GM18507 (cell line): ENCODE measurements at regions not wholly inside any gene's neighbourhood (a gene's known extent, or its start where the extent isn't known, plus 50 kb on each side); places are given as distances from the start of the nearest gene placed in this dataset.
"Not testable (repeated sequence)": the region's sequence is repeated elsewhere in the genome, so short reads cannot be mapped to it uniquely, and the experiment has no call there.

Experiments used
- DNase-seq: peaks from one replicate; pipeline ENCODE4 v3.0.0; 2011; ENCODE audit warnings: low read depth; ENCODE audit not compliant: insufficient read length; ENCODE audit errors: extremely low spot score
- FAIRE-seq: peaks from 2 replicates; lab custom pipeline; 2011; peaks lifted over from hg19 to GRCh38; lab: Jason Lieb, UNC

GRCh38 chr2:188023035-188023434 lies 268.6 kb upstream of the GULP1 start:
- DNase-seq (no peak), FAIRE-seq (no peak)

DNA sequence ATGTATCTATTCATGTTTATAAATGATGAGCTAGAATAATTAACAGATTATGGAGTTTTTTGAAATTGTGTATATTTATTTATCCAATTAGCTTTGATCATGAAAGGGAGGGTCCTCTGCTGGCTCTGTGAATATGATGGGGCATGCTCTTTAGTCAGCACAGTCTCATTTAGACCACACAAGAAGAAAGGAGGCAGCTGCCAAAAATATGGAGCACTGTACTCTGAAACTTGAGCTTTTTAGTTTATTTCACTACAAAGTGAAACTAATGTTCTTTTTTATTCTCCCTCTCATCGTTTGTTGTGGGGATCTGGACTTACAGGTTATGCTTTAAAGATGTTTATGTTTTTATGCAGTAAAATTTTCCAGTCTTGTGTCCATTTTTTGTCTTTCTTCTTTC lies 266.9 kb upstream of the GULP1 start:
- FAIRE-seq (no peak), DNase-seq (no peak)

GRCh38 chr2:188028739-188029138 lies 262.9 kb upstream of the GULP1 start:
- FAIRE-seq (no peak), DNase-seq (no peak)

DNA sequence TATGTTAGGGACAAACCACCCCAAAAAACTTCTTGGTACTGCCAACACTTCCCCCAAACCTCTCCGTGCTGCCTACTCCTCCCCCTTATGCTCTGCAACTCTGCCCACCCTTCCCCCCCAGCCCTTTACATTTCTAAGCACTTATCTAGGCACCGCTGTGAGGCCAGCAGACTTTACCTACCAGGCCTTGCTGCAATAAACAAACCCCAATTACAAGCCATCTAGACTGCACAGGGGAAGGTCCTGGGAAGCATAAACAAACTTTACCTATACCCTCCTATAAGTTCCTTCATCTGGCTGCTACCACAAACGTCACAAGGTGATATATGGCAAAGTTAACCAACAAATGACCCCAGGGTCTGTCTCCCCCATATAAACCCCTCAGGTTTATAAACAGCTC lies 259.4 kb upstream of the GULP1 start:
- no peak for FAIRE-seq
- DNase-seq: no peak

DNA sequence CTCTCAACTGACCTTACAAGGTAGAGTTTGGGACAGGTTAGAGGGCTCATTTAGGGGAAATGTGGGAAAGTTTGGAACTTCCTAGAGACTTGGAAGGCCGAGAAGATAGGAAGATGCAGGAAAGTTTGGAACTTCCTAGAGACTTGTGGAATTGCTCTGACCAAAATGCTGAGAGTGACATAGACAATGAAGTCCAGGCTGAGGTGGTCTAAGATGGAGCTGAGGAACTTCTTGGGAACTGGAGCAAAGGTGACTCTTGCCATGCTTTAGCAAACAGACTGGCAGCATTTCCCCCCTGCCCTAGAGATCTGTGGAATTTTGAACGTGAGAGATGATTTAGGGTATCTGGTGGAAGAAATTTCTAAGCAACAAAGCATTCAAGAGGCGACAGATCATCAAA lies 258.9 kb upstream of the GULP1 start:
- FAIRE-seq (no peak), DNase-seq (no peak)

GRCh38 chr2:188033240-188033639 lies 258.4 kb upstream of the GULP1 start:
- not testable (repeated sequence) for FAIRE-seq

GRCh38 chr2:188034102-188034501 lies 257.6 kb upstream of the GULP1 start:
- DNase-seq, FAIRE-seq: not testable (repeated sequence)

More at GRCh38 chr2:188033240-188033639, 258.4 kb upstream of the GULP1 start:
- DNase-seq: not testable (repeated sequence)

DNA sequence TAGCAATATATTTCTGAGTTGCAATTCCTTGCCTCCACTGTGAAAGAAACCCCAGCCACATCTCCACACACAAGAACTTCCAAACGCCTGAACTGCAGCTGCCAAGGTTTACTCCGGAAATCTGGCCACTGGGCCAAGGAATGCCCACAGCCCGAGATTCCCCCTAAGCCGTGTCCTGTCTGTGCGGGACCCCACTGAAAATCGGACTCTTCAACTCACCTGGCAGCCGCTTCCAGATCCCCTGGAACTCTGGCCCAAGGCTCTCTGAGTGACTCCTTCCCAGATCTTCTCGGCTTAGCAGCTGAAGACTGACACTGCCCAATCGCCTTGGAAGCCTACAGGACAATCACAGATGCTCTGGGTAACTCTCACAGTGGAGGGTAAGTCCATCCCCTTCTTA lies 256.3 kb upstream of the GULP1 start:
- FAIRE-seq, DNase-seq: not testable (repeated sequence)

- not testable (repeated sequence) for FAIRE-seq, DNase-seq
Observed at GRCh38 chr2:188036786-188037185, 254.9 kb upstream of the GULP1 start.

- FAIRE-seq (no peak), DNase-seq (no peak)
Observed at GRCh38 chr2:188039307-188039706, 252.4 kb upstream of the GULP1 start.

- no peak for DNase-seq
- no peak for FAIRE-seq
Observed at GRCh38 chr2:188042412-188042811, 249.3 kb upstream of the GULP1 start.

GRCh38 chr2:188045016-188045415 lies 246.7 kb upstream of the GULP1 start:
- DNase-seq (no peak), FAIRE-seq (no peak)

- FAIRE-seq: no peak
Observed at GRCh38 chr2:188046437-188046836, 245.2 kb upstream of the GULP1 start.

GRCh38 chr2:188047735-188048134 lies 243.9 kb upstream of the GULP1 start:
- no peak for DNase-seq

More at GRCh38 chr2:188046437-188046836, 245.2 kb upstream of the GULP1 start:
- DNase-seq: no peak

DNA sequence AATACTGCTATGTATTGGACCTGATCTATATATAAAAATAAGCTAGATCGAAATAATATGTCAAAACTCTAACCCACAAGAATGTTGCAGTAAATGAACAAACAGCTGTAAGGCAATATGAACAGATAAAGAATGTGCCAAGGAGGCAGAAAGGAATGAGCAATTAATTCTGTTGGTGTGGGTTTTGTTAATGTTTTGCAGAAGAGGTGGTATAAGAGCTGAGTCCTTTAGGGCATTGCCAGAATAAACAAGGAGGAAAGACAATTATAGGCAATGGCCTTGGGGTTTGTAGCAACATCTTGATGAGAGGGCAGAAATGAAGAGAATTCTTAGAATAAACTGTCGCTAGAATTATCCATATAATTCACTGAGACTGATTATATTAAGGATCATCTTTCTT lies 240.9 kb upstream of the GULP1 start:
- no peak for FAIRE-seq

More at GRCh38 chr2:188047735-188048134, 243.9 kb upstream of the GULP1 start:
- FAIRE-seq: no peak

DNA sequence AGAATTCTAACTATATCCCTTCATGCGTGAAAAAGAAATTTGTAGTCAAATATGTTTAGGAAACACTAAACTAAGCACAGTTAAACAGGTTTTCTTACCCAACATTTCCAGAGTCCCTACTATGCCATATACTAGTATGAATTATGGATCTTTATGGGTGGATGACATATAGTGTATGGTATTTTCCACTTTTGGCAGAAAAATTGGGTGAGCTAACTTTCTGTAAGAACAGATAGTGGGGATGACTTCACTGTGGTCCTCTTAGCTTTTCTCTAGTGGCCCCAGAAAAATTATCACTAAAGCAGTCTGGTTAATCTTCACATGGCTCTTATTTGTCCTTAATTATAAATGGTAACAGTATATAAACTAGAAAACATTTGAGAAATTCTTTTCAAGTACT lies 240.0 kb upstream of the GULP1 start:
- no peak for DNase-seq
- FAIRE-seq: no peak

More for the DNA sequence above, 240.9 kb upstream of the GULP1 start:
- DNase-seq: no peak

DNA sequence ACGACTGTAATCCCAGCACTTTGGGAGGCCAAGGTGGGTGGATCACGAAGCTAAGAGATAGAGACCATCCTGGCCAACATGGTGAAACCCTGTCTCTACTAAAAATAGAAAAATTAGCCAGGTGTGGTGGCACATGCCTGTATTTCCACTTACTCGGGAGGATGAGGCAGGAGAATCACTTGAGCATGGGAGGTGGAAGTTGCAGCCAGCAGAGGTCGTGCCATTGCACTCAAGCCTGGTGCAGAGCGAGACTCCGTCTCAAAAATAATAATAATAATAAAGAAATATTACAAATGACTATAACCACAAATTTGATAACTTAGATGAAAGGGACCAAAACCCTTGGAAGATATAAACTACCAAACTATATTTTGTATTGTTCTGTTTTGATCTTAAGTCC lies 226.3 kb upstream of the GULP1 start:
- FAIRE-seq: no peak
- DNase-seq: no peak

DNA sequence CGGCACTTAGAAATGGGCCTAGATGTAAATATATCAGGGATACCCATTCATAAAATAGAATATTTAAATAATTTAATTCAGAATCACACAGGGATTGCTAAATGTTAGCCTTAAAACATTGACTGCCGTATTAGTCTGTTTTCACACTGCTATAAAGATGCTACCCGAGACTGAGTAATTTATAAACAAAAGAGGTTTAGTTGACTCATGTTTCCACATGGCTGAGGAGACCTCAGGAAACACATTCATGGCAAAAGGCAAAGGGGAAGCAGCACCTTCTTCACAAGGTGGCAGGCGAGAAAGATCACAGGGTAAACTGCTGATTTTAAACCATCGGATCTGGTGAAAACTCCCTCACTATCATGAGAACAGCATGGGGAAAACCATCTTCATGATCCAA lies 223.6 kb upstream of the GULP1 start:
- FAIRE-seq (no peak), DNase-seq (no peak)

DNA sequence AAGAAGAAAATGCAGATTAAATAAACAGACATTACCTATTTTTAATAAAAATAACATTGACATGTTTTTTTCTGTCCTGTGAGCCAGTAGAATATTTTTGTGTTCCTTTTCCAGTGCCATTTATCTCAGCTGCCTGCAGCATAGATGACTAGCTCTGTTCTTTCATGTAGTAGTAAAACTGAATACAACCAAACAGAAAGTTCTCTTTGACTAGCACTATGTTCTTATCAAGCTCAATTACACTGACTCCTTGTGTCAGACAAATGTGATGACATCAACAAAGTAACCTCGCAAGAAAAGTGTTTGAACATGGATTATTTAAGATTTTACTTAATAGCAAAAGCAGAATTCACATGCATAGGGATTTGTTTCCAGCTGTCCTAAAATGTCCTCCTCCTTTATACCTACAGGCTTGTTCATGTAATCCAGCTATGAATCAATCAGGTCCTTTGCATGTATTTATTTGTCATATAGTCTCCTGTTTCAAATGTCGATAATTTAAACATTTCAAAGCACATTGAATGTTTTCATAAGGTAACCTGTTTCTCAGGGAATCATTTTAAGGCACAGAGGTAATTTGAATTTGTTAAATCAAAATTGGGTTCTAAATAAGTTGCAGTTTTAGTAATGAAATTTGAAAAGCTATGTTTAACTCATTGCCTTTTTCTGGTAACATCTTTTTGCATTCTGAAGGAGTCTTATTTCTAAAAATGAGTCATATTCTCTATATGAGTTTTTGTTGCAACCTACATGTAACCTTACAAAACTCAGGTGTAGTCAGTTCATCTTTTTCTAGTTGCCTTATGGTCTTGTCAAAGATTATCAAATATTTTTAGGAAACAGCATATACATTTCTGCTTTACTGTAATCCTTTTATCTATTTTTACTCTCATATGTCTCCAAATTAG lies 215.3 kb upstream of the GULP1 start:
- DNase-seq: no peak
- FAIRE-seq: no peak

DNA sequence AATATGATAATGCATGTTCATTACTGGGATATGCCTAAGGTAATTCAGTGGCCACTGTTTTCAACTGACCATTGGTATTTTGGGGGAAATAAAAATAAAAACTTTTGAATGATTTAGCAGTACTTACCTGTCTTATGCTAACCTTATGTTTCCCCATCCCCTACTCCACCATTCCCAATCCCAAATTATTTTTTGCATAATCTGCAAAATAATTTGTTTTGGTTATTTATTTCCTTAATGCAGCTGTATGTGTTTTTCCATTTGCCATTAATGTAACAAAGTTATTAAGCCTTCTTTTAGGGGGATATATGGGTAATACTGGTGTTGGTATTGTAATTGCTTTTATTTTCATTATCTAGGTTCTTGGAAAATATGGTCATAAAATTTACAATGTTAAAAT lies 213.9 kb upstream of the GULP1 start:
- FAIRE-seq (no peak), DNase-seq (no peak)

- DNase-seq (no peak), FAIRE-seq (no peak)
Observed at GRCh38 chr2:188078534-188078933, 213.1 kb upstream of the GULP1 start.
